PFSK-1 (cell line): ENCODE measurements at regions not wholly inside any gene's neighbourhood (a gene's known extent, or its start where the extent isn't known, plus 50 kb on each side); places are given as distances from the start of the nearest gene placed in this dataset.

ENCODE experiments used
- FOXP2 ChIP-seq: optimal IDR thresholded peaks from 2 replicates; pipeline ENCODE3; 2011; ENCODE audit warnings: borderline replicate concordance, control low read depth, inconsistent platforms; ENCODE audit not compliant: insufficient read depth; ENCODE audit errors: extremely low read length, extremely low read depth
- POLR2AphosphoS5 ChIP-seq: IDR thresholded peaks from 2 replicates; pipeline ENCODE4 v1.6.1; 2012; ENCODE audit warnings: low read depth, mild to moderate bottlenecking, control low read depth, low read length, moderate library complexity
- REST ChIP-seq, 2 experiments: IDR thresholded peaks; 2 replicates each; pipeline versions ENCODE4 v1.6.1 to v1.8.0; 2011 to 2012; ENCODE audit warnings: low read depth in 2 of 2, low read length in 2 of 2, control low read depth in 1 of 2, inconsistent platforms in 1 of 2, mild to moderate bottlenecking in 1 of 2, moderate library complexity in 1 of 2; ENCODE audit not compliant: insufficient read depth in 1 of 2
- SIN3A ChIP-seq: IDR thresholded peaks from 2 replicates; pipeline ENCODE4 v1.6.1; 2012; ENCODE audit warnings: mild to moderate bottlenecking, low read length, moderate library complexity, borderline replicate concordance; ENCODE audit not compliant: insufficient read depth
- TAF1 ChIP-seq: IDR thresholded peaks from 2 replicates; pipeline ENCODE4 v1.6.1; 2012; ENCODE audit warnings: low read length, control low read depth, borderline replicate concordance; ENCODE audit not compliant: insufficient read depth

- no peak for TF ChIP-seq TAF1
- TF ChIP-seq REST (IDR thresholded peaks at IDR 0.05; ENCODE audit: insufficient read depth in 1 of 2, low read depth in 2 of 2, low read length in 2 of 2): no peak
- no peak for TF ChIP-seq POLR2AphosphoS5
- TF ChIP-seq SIN3A: no peak
- no peak for TF ChIP-seq FOXP2
These were observed 123.3 kb upstream of the GRM7 start for GRCh38 chr3:6737630-6738029.

GRCh38 chr3:6739288-6739687, 121.6 kb upstream of the GRM7 start:
- TF ChIP-seq SIN3A (no peak), FOXP2 (no peak), POLR2AphosphoS5 (no peak), REST (IDR thresholded peaks at IDR 0.05; ENCODE audit: insufficient read depth in 1 of 2, low read depth in 2 of 2, low read length in 2 of 2) (no peak), TAF1 (no peak)

GRCh38 chr3:6743067-6743720, 117.7 kb upstream of the GRM7 start:
- TF ChIP-seq FOXP2 (no peak), TAF1 (no peak), SIN3A (no peak), POLR2AphosphoS5 (no peak), REST (IDR thresholded peaks at IDR 0.05; ENCODE audit: insufficient read depth in 1 of 2, low read depth in 2 of 2, low read length in 2 of 2) (no peak)

GRCh38 chr3:6746443-6746842, 114.5 kb upstream of the GRM7 start:
- no peak for TF ChIP-seq FOXP2
- TF ChIP-seq REST (IDR thresholded peaks at IDR 0.05; ENCODE audit: insufficient read depth in 1 of 2, low read depth in 2 of 2, low read length in 2 of 2): no peak
- no peak for TF ChIP-seq POLR2AphosphoS5
- TF ChIP-seq TAF1: no peak
- no peak for TF ChIP-seq SIN3A

- no peak for TF ChIP-seq REST (IDR thresholded peaks at IDR 0.05; ENCODE audit: insufficient read depth in 1 of 2, low read depth in 2 of 2, low read length in 2 of 2)
- no peak for TF ChIP-seq SIN3A
- no peak for TF ChIP-seq POLR2AphosphoS5
- no peak for TF ChIP-seq FOXP2
- no peak for TF ChIP-seq TAF1
These were observed 113.9 kb upstream of the GRM7 start for GRCh38 chr3:6747017-6747416.
